ENCODE measurements at regions not wholly inside any gene's neighbourhood (a gene's known extent, or its start where the extent isn't known, plus 50 kb on each side); places are given as distances from the start of the nearest gene placed in this dataset.

DNA sequence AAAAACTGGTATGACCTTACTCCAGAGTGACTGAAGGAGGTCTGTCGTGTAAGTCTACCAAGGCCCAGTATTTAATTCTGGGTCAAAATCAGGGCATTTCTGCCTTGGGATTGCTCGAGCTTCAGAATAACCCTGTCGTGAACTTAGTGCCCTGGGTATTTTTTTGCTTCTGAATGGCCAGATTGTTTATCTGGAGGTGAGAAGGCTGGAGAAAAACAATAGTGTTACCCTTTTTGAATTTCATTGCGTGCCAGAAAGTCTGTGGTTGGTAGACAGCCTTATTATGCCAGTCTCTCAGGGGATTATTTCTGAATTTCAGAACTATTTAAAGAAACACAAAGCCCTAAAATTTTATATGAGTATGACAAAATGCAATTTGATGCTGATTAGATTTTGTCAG, 323.4 kb downstream of the CSNK1G3 start:
- DNase-seq: no peak

DNA sequence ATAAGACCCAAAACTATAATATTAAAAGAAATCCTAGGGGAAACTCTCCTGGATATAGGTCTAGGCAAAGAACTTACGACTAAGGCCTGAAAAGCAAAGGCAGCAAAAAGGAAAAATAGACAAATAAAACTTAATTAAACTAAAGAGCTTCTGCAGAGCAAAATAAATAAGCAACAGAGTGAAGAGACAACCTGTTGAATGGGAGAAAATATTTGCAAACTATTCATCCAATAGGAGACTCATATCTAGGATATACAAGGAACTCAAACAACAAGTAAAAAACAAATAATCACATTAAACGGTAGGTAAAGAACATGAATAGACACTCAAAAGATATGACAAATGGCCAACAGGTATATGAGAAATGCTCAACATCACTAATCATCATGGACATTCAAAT, 318.6 kb downstream of the CSNK1G3 start:
- DNase-seq: no peak

DNA sequence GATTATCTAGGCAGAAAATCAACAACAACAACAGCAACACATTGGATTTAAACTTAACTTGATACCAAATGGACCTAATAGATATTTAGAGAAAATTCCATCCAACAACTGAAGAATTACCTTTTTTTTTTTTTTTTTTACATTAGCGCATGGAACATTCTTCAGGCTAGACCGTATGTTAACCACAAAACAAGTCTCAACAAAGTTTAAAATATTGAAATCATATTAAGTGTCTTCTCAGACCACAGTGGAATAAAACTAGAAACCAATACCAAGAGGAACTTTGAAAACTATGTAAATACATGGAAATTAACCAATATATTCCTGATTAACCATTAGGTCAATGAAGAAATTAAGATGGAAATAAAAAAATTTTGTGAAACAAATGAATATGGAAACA, 315.8 kb downstream of the CSNK1G3 start:
- DNase-seq: no peak

DNA sequence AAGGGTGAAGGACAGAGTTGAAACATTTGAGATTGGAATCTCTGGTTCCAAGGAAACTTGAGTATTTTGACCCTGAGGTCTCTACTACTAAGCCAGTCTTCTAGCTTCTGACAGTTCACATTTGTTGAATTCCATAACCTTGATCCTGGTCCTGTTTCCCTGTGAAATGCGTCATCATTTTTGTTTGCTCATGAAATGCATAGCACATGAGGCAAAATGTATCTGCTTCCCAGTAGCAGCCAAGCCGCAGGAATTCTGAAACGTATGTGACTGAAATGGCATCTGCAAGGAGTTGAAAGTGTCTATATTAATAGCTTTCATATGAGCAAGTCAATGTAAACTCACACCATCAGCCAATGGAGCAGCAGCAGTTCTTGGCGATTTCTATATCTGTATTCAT, 307.9 kb downstream of the CSNK1G3 start:
- no peak for DNase-seq

DNA sequence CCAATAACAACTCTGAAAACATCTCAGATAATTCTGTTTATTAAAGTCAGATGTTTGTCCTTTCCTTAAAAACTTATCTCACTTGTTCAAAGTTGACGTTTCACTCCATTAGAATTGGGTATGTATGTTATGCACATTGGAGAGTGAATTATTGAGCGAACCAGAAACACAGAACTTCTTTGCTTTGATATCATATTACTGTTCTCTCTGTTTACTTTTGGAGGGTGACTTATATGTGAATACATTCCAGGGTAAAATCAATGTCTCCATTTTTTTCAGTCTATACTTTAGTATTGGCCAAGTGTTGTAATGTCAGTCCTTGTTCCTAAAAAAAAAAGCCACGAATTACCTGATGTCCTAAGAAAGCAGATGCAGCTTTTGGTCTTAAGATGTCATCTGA, 307.4 kb downstream of the CSNK1G3 start:
- no peak for DNase-seq

DNA sequence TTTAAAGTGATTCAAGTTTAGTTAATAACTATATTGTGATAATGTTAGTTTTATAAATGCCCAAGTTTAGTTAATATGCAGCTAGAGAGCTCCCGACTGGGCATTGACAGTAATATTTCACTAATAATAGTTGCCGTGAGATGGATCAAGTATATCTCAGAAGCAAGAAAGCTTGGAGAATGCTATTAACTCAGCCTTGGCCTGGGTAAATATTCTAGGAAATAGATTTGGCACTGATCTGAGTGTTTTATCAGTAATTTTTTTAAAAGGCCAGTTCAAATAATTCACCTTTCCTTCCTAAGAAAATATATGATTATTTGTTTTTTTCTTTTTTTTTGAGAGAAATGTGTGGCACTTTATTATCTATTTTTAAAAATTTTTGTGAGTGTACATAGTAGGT, 305.3 kb downstream of the CSNK1G3 start:
- no peak for DNase-seq

DNA sequence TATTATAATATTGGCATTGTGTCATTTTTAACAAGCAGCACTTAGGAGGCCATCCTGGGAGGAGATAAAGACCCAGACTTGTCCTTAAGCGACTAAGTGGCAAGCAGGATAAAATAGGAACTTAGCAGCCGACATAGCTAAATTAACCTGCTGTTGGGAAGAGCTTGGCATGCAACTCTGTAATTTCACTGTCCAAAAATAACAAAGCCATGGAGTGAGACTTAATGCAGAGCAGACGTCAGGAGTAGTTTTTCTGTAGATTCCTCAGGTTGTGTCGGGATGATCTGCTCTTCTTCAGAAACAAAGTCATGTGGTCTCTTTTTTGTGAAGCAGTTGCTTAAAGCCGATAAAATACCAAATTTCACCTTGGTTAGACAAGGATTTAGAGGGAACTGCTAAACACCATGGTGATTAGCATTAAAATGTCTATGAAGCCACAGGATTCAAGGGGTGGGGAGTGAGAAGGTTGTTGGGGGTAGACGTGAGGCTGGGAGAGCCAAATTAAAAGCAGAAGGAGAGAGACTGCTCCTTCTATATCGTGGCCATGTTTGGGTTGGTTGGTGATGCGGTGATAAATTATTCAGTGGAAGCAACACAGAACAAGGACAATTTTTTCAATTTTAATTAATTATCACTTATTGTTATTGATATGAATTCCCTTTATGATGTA, 303.0 kb downstream of the CSNK1G3 start:
- no peak for DNase-seq

DNA sequence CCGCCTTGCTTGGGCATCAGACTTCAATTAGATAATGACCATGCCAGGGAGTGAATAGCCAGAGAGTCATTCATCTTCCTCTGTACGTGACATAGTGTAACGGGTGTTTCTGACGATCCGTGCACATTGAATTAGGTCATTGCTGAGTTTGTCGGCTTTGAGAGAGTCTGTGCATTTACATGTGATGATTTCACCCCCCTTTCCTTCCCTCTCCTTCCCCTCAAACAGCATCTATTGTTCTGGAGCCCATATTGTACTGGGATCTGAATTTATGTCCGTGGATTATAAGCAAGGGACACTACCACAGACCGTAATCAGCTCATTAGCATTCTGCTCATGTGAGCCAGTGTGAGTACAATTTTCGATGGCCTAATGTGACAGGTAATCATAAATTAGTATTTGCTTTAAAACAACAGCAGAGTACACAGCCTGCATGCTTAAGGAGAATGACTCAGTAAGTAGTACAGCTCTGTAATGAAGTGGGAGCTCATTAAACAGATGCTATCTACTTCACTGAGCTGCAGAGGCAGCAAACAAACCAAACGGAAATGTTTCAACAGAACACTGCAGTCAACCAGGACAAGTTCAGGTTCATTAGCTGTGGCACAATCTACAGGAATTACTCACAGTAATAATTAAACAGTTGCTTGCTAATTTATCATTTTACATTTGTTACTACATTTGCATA, 302.1 kb downstream of the CSNK1G3 start:
- DNase-seq: no peak

DNA sequence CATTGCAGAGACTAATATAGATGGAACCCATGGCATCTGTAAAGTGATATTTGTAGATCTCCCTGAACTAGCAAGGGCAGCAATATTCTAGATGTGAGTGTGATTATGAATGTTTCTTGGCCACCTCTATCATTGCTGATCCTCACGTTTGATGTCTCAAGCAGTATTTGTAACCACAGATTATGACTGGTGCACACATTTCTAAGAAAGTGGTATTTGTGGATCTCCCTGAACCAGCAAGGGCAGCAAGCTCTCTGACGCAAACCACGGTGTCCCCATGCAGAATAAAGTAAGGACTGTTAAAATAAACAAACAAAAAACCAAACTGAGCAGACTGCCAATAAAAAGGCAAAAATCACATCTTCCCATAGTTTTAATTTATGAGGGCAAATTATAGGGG, 301.3 kb downstream of the CSNK1G3 start:
- DNase-seq: no peak

DNA sequence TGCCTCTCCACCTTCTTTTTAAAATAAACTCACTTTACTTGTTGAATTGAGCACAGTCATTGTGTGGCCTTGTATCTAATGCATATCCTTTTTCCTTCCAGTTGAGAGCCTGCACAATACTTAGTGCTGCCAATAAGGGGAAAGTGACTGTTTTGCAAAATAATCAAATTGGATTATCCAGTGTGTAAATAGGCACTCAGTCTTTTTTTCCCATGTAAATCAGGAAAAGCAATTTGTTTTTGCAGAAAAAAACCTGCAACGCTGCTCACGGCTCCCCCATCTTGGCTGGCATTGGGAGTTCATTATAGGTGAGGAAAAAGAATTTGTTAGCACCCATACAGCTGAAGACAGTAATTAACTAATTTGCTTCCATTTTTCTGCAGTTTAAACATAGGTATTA, 299.9 kb downstream of the CSNK1G3 start:
- no peak for DNase-seq

DNA sequence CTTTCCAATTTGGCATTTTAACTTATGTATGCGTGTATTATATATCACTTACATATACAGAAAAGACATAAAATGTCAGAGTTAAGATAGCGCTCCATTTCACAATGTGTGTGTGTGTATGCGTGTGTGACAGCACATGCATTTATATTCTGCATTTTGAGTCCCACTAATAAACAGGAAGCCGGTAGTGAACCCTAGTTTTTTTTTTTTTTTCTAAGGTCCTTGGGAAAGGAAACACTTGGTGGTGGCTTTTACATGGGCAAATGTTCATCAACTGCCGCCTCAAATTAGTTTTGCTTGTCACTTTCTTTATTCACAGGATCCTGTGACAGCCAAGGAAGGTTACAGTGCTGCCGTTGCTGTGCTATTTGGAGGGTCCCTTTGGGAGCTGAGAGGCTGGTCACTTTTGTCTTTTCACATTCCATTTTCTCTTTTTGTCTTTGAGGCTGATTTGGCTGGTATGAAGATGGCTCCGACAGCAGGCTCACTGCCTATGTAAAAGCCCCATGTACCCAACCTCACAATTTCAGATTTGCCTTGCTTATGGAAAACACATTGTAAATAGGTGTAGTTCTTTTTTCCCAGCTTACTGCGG, 298.9 kb downstream of the CSNK1G3 start:
- no peak for DNase-seq

DNA sequence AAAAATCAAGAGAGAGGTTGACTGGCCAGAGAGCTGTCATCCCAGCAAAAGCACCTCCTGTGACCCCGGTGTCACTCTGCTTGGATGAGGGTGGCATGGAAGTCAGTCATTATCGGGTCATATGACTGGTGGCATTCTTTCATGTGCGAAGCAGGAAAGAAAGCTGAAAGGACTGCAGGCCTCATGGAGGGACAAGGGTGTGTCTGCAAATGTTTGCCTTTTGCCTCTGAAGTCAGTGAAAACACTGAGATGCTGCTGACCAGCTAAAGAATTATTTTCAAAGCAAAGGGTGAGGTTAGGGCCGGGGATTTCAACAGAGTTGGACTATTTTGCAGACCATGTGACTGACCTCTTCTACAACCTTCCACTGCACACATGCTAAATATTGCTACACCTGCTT, 298.3 kb downstream of the CSNK1G3 start:
- DNase-seq: no peak

DNA sequence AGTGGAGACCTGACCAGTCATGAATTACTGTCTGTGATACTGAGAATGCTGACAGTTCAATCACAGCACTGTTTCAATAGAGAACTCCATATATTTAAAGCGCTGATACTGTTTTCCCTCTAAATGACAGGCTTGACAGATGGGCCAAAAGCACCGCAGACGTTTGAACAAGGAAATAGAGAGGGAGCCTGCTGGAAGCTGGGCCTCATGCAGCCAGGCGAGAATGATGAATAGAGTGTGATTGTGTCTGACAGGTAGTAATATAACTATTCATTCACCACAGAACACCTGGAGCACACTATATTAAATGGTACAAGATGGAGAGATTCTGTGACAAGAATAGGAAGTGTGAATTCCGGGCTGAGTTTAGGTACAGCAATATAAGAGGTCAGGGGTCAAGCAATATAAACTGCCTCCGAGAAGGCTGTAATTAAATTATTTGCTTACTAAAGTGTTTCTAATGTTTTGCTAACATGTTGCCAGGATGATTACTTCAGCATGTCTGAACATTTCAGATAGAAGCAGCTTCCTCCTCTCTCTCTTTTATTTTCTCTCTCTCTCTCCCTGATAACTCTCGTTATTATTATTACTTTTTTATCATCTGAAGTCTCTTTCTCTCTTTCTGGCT, 297.7 kb downstream of the CSNK1G3 start:
- no peak for DNase-seq

DNA sequence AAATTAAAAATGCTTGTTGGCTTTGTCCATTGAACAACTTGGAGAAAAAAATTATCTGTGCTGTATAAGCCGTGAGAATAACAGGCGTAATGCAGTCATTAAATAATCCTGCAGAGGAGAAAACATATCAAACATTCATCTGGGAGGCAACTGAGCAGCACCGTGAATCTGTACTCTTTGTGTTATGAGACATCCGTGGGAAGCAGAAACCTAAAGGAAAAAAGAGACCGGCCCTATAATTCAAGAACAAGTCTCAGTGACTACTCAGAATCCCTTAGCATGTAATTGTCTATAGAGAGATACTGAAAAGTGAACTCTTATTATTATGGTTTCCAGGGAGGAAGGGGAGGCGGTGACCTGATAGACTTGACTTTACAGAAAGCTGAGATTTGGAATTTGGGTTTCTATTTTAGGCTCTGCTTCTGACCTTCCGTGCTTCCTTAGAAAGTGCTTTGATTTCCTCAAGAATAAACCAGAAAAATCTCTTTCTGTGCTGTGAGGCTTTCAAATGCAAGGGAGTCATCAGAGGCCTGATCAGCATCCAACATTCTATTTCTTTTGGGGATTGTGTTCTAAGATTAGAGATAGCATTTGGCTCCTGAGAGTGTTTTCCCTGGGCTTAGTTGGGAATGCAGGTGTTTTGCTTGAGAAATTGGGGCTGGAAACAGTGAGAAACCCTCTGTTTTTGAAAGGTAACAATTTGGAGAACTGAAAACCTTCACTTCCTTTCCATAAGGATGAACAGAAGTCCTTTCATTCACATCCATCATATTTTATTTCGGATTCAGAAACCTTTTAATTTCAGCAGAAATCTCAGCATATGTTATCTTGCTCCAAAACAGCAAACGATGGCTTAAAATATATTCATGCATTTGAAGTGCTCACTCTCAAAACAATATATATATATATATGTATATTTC, 296.7 kb downstream of the CSNK1G3 start:
- no peak for DNase-seq

DNA sequence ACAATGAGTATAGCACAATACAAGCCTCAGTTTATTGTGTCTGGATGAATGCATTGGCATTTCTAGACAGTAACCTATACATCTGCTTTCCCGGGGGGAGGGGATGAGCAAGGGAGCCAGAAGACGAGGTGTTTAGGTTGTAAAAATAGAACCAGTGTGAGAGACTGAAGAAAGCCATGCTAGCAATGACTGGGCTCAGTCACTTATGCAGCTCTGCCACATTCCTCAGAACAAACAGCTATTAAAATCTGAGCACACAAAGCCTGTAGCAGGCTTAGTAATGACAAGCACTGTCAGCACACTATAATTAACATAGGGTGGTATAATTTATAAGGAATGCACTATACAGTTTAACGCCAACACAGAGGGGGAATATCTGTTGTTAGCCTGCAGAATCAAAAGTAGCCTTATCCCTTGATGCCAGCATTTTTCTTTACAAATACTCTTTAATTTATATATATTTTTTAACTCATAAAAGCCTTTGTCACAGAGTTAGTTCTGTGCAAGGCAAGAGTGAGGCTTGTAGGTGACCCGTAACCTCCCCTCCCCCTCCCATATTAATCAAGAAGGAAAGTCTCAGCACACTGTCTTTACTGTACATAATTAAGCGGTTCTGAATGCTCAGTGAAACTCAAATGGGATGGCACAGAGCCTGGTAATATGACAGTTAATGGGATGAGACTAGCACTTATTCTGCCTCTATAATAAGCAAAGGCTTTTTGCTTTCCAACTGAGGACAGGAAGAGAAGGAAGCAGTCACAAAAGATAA, 295.4 kb downstream of the CSNK1G3 start:
- DNase-seq: no peak

DNA sequence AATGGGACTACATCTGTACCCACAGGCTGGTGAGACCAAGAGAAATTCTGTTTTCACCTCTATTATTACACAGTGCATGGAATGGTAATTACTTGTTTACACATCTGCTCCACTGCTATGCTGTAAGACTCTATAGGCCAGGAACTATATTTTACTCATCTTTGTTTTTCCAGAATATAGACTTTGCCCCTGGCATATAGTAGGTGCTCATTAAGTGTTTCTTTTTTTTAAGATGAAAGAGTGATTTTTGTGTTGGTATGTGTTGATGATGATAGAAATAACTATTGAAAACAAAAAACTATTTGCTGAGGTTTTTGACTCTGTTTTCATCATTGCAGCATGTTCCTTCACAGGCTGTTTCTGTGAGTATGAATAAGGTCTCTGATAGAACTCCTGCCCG, 294.7 kb downstream of the CSNK1G3 start:
- DNase-seq: no peak

DNA sequence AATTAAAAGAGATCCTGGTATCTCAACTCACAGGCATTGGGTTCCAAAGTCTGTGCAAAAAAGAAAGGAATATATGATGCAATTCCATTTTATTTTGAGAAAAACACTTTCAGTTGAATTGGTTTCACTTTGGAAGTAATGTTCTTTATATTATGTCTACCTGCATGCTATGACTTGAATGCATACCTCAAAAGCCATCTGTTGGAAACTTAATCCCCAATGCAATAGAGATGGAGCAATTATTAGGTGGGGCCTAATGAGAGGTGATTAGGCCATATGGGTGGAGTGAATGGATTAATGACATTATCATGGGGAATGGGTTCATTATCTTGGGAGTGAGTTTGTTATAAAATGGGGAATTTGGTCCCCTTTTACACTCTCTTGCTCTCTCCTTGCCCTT, 293.3 kb downstream of the CSNK1G3 start:
- no peak for DNase-seq

DNA sequence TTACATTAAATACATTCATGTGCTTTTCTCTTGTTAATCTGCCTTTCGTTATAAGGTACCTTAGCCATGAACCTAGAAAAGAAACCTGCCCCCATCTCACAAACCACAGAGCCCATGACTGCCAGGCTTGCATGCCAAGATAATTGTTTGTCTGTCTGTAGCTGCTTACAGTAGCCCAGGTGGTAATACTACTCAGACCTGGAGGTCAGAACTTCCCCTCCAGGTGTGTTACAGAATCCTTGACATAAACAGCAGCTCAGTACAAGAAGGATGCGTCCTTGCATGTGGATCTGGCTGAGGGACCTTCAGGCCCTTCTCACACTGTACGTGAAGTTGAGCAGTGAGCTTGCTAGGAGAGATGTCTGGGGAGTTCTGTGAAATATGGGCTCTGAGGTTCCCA, 291.4 kb downstream of the CSNK1G3 start:
- DNase-seq: no peak

DNA sequence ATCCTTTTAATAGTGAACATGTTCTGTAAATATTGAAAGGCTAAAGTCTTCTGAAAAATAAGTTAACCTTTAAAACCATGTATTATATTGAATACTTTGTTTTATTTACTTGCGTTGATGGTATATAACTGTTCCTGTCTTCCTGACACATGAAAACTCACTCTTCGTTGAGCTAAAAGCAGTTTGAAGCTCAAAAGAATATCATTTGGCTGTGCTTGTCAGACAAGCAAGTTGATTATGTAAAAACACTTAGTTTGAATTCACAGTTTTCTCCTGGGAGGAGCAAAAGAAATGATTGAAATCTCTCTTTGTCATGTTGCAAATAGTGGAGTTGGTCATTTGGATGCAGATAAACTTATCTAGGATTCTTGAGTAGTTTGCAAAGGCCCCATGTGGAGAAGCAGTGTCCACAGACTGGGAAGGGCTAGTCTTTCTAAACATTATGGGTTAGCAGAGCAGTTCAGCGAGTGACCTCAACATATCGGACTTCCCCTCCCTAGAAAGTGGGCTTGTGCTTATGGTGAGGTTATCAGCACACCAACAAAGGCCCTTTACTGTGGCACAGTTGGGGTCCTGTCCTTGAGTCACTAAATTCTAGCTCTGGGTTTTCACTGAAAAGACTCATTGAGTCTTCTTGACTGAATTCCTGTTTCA, 290.4 kb downstream of the CSNK1G3 start:
- no peak for DNase-seq

DNA sequence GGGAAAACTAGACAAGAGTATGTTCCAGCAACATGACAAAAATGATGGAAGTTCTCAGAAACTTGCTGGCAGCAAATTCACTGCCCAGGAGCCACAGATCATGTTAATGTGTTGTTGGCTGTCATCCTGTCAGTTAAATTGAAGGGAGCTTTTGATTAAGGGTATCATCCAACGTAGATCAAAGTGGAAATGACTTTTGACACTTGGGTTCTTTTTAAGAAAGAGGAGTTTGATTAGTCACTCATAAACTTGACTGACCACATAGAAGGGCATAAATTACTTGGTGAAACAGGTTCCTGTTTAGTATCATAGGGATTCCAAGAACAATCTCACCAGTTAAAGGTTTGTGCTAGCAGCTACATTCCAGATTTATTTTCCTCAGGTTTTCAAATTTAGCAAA, 288.7 kb downstream of the CSNK1G3 start:
- no peak for DNase-seq

DNA sequence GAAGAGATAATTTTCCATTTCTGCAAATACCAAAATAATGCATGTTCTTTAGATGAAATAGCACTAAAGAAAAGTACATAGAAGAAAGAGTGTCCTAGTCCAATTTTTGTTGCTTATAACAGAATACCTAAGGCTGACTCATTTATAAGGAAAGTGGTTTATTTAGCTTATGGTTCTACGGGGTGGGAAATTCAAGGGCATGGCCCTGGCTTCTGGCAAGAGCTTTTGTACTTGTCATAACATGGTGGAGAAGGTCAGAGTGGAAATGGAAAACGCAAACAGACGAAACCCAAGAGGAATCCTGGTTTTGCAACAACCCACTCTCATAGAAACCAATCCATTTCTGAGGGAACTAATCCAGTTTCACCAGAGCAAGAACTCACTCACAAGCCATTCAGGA, 283.7 kb downstream of the CSNK1G3 start:
- DNase-seq: no peak

DNA sequence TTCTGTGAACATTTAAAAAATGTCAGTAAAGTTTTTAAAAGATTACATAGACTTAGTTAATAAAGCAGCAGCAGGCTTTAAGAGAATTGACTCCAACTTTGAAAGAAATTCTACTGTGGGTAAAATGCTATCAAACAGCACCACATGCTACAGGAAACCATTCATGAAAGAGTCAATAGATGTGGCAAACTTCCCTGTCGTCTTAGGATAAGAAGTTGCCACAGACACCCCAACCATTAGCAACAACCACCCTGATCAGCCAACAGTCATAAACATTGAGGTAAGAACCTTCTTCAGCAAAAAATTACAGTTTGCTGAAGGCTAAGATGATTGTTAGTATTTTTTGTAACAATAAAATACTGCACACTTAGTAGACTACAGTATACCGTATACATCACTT, 278.2 kb downstream of the CSNK1G3 start:
- DNase-seq: no peak
